WTC11 (cell line): ENCODE measurements at regions not wholly inside any gene's neighbourhood (a gene's known extent, or its start where the extent isn't known, plus 50 kb on each side); places are given as distances from the start of the nearest gene placed in this dataset.

Experiments
- ATAC-seq: fragments of 200-7000 bp; cut with Tn5 transposase; 2 replicates; pipeline ENCODE4 v1.10.0; 2021; ENCODE audit warnings: mild to moderate bottlenecking, moderate library complexity
- CTCF ChIA-PET: fragments of 300-600 bp; sonication (Branson Sonifier 250); formaldehyde crosslinking; loops from one replicate; lab custom pipeline; 2021; ENCODE audit warnings: antibody characterized with exemption; lab: Charles Lee
- POLR2A ChIA-PET: fragments of 350-600 bp; sonication (Branson Sonifier 250); formaldehyde crosslinking; loops from one replicate; lab custom pipeline; 2021; ENCODE audit warnings: antibody characterized with exemption; lab: Charles Lee
- DNase-seq: peaks from one replicate; pipeline ENCODE4 v3.0.0; 2021; ENCODE audit warnings: low spot score
- H3K27ac Mint-ChIP-seq: 2 replicates; pipeline ENCODE4 v1.8.0; 2021; ENCODE audit warnings: mixed read lengths
- H3K27me3 Mint-ChIP-seq: 2 replicates; pipeline ENCODE4 v1.8.0; 2021; ENCODE audit warnings: low read depth, mild to moderate bottlenecking, moderate library complexity, mixed read lengths
- H3K36me3 Mint-ChIP-seq: 2 replicates; pipeline ENCODE4 v1.8.0; 2021; ENCODE audit warnings: mixed read lengths
- H3K4me1 Mint-ChIP-seq: 2 replicates; pipeline ENCODE4 v1.8.0; 2022; ENCODE audit warnings: mixed read lengths
- H3K4me3 Mint-ChIP-seq: 2 replicates; pipeline ENCODE4 v1.8.0; 2021; ENCODE audit warnings: mild to moderate bottlenecking, moderate library complexity, mixed read lengths
- H3K9me3 Mint-ChIP-seq: 2 replicates; pipeline ENCODE4 v1.8.0; 2021; ENCODE audit warnings: mixed read lengths
- AFF4 ChIP-seq: sonication (generic); formaldehyde crosslinking; IDR thresholded peaks from 2 replicates; pipeline ENCODE4 v1.8.1; 2023; ENCODE audit warnings: mild to moderate bottlenecking, missing genetic modification reagents, borderline replicate concordance
- CREM ChIP-seq: sonication (generic); formaldehyde crosslinking; IDR thresholded peaks from 2 replicates; pipeline ENCODE4 v1.8.1; 2022; ENCODE audit warnings: mild to moderate bottlenecking, missing genetic modification reagents, moderate library complexity
- CTCF ChIP-seq: fragments of 200-600 bp; IDR thresholded peaks from 2 replicates; pipeline ENCODE4 v1.8.0; 2022; ENCODE audit warnings: antibody characterized with exemption
- E2F4 ChIP-seq: sonication (generic); formaldehyde crosslinking; IDR thresholded peaks from 2 replicates; pipeline ENCODE4 v1.8.1; 2022; ENCODE audit warnings: low read depth, mild to moderate bottlenecking, moderate library complexity, missing genetic modification reagents, borderline replicate concordance
- ELF4 ChIP-seq: sonication (generic); formaldehyde crosslinking; IDR thresholded peaks from 2 replicates; pipeline ENCODE4 v1.8.1; 2022; ENCODE audit warnings: low read depth, mild to moderate bottlenecking, moderate library complexity, missing genetic modification reagents
- ERG ChIP-seq: fragments of 250-450 bp; sonication (Bioruptor Pico); IDR thresholded peaks from 2 replicates; pipeline ENCODE4 v1.8.0; 2021; ENCODE audit warnings: mild to moderate bottlenecking
- GRHL2 ChIP-seq: fragments of 250-450 bp; sonication (Bioruptor Pico); IDR thresholded peaks from 2 replicates; pipeline ENCODE4 v1.8.0; 2022; ENCODE audit warnings: mild to moderate bottlenecking, moderate library complexity; ENCODE audit not compliant: insufficient replicate concordance, severe bottlenecking
- JAZF1 ChIP-seq: fragments of 250-450 bp; sonication (Bioruptor Pico); IDR thresholded peaks from 2 replicates; pipeline ENCODE4 v1.9.0; 2021; ENCODE audit warnings: moderate library complexity, mild to moderate bottlenecking, inconsistent platforms
- NFATC4 ChIP-seq: fragments of 250-450 bp; sonication (Bioruptor Pico); IDR thresholded peaks from 2 replicates; pipeline ENCODE4 v1.9.0; 2021; ENCODE audit warnings: mild to moderate bottlenecking
- NR3C1 ChIP-seq: sonication (generic); formaldehyde crosslinking; conservative IDR thresholded peaks from 2 replicates; pipeline ENCODE4 v1.8.1; 2023; ENCODE audit warnings: low read depth, mild to moderate bottlenecking, missing genetic modification reagents
- RORB ChIP-seq: fragments of 250-450 bp; sonication (Bioruptor Pico); IDR thresholded peaks from 2 replicates; pipeline ENCODE4 v1.9.0; 2021; ENCODE audit warnings: mild to moderate bottlenecking
- STAT6 ChIP-seq: sonication (generic); formaldehyde crosslinking; conservative IDR thresholded peaks from 2 replicates; pipeline ENCODE4 v1.8.1; 2023; ENCODE audit warnings: mild to moderate bottlenecking, low read depth, missing genetic modification reagents, moderate library complexity
- TCF7 ChIP-seq: sonication (generic); formaldehyde crosslinking; IDR thresholded peaks from 2 replicates; pipeline ENCODE4 v1.8.0; 2022; ENCODE audit warnings: mild to moderate bottlenecking, low read depth, missing genetic modification reagents, moderate library complexity
- TEAD4 ChIP-seq: sonication (generic); formaldehyde crosslinking; IDR thresholded peaks from 2 replicates; pipeline ENCODE4 v1.8.0; 2022; ENCODE audit warnings: mild to moderate bottlenecking, missing genetic modification reagents
- TP53 ChIP-seq: sonication (generic); formaldehyde crosslinking; IDR thresholded peaks from 2 replicates; pipeline ENCODE4 v1.8.1; 2023; ENCODE audit warnings: mild to moderate bottlenecking, missing genetic modification reagents
- ZBTB43 ChIP-seq: sonication (generic); formaldehyde crosslinking; IDR thresholded peaks from 2 replicates; pipeline ENCODE4 v1.8.1; 2023; ENCODE audit warnings: mild to moderate bottlenecking, missing genetic modification reagents
- ZMAT4 ChIP-seq: fragments of 250-450 bp; sonication (Bioruptor Pico); IDR thresholded peaks from 2 replicates; pipeline ENCODE4 v1.9.0; 2021; ENCODE audit warnings: mild to moderate bottlenecking
- ZNF263 ChIP-seq: sonication (generic); formaldehyde crosslinking; IDR thresholded peaks from 2 replicates; pipeline ENCODE4 v1.8.1; 2022; ENCODE audit warnings: low read depth, mild to moderate bottlenecking, moderate library complexity, missing genetic modification reagents

- peaks cover 26% of the 10 kb centered on the region for H3K27me3 Mint-ChIP-seq
- H3K27ac Mint-ChIP-seq: no peak overlapping the region
- DNase-seq (no peak), ATAC-seq (no peak)
- ChIA-PET POLR2A (no interaction called here), CTCF (interaction anchor here (2.3 kb wide), 1 partner anchor 86 kb away, joined by 5 read pairs; no protein-coding TSS in a partner anchor)
- H3K4me3 Mint-ChIP-seq: no peak overlapping the region
- H3K9me3 Mint-ChIP-seq: no peaks in the 10 kb centered on the region
- TF ChIP-seq CTCF: no peak
- TF ChIP-seq NR3C1: no peak
- no peak for TF ChIP-seq ELF4
- no peak for TF ChIP-seq TP53 (CRISPR knock-in tag)
- TF ChIP-seq STAT6 (CRISPR knock-in tag): no peak
- TF ChIP-seq ZNF263 (CRISPR knock-in tag): no peak
- no peak for TF ChIP-seq GRHL2 (CRISPR knock-in tag)
- TF ChIP-seq ZBTB43: no peak
- TF ChIP-seq E2F4: no peak
- TF ChIP-seq, all 79 proteins: peak for 0
- H3K36me3 Mint-ChIP-seq: no peaks in the 10 kb centered on the region
- peaks cover 31% of the 10 kb centered on the region for H3K4me1 Mint-ChIP-seq
Observed at GRCh38 chr1:17955302-17956285, 152.0 kb upstream of the IGSF21 start.

- Mint-ChIP-seq H3K27me3 (peaks cover 38% of the 10 kb centered on the region), H3K9me3 (no peaks in the 10 kb centered on the region), H3K4me3 (no peak overlapping the region), H3K27ac (no peak overlapping the region), H3K4me1 (peaks cover 26% of the 10 kb centered on the region), H3K36me3 (no peaks in the 10 kb centered on the region)
- CTCF ChIA-PET: interaction anchor here (1.4 to 2.3 kb wide), 2 partner anchors 84 to 617 kb away, joined by 4 to 5 read pairs; no protein-coding TSS in a partner anchor
- no peak for ATAC-seq
- DNase-seq: no peak
- POLR2A ChIA-PET: no interaction called here
- no peak for TF ChIP-seq ZMAT4 (CRISPR knock-in tag)
- TF ChIP-seq NFATC4 (CRISPR knock-in tag): no peak
- no peak for TF ChIP-seq JAZF1 (CRISPR knock-in tag)
- TF ChIP-seq ERG (CRISPR knock-in tag): no peak
- no peak for TF ChIP-seq RORB (CRISPR knock-in tag)
- TF ChIP-seq CREM: no peak
- no peak for TF ChIP-seq NR3C1
- no peak for TF ChIP-seq TEAD4 (CRISPR knock-in tag)
- no peak for TF ChIP-seq AFF4 (CRISPR knock-in tag)
- TF ChIP-seq TCF7 (CRISPR knock-in tag): no peak
Observed at GRCh38 chr1:17957588-17958267, 149.9 kb upstream of the IGSF21 start.
